ENCODE measurements at regions not wholly inside any gene's neighbourhood (a gene's known extent, or its start where the extent isn't known, plus 50 kb on each side); places are given as distances from the start of the nearest gene placed in this dataset.

DNA sequence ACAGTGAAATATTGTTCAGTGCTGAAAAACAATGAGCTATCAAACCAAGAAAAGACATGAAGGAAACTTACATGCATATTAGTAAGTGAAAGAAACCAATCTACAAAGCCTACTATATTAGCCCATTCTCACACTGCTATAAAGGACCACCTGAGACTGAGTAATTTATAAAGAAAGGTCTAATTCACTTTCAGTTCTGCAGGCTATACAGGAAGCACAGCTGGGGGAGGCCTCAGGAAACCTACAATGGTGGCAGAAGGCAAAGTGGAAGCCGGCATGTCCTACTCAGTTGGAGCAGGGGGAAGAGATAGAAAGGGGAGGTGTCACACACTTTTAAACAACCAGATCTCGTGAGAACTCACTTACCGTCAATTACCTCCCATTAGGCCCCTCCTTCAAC lies 232.1 kb downstream of the TMX3 start:
- H3K9ac ChIP-seq (ENCODE audit: low read depth, low read length, poor library complexity, severe bottlenecking) = no peak overlapping the region
- H2AFZ ChIP-seq (ENCODE audit: low read length) = peak overlapping the region; percentile 76
- no peaks in the 10 kb centered on the region for H3K9me2 ChIP-seq (replicated peaks; ENCODE audit: low read depth, low read length)
- no peaks in the 10 kb centered on the region for H3K27me3 ChIP-seq (ENCODE audit: insufficient read depth, low read length, poor library complexity, severe bottlenecking)
- H3F3A ChIP-seq (ENCODE audit: low read depth) = no peaks in the 10 kb centered on the region
- H3K4me1 ChIP-seq (ENCODE audit: insufficient read depth, low read length, poor library complexity, severe bottlenecking) = no peaks in the 10 kb centered on the region
- no peaks in the 10 kb centered on the region for H3K9me3 ChIP-seq (ENCODE audit: insufficient read depth, low read depth, low read length)
- no peaks in the 10 kb centered on the region for H3K79me2 ChIP-seq (ENCODE audit: insufficient read depth, low read length)
- TF ChIP-seq EZH2phosphoT487 (IDR thresholded peaks at IDR 0.05; ENCODE audit: borderline replicate concordance) = no peak
- TF ChIP-seq, protein P1, sequence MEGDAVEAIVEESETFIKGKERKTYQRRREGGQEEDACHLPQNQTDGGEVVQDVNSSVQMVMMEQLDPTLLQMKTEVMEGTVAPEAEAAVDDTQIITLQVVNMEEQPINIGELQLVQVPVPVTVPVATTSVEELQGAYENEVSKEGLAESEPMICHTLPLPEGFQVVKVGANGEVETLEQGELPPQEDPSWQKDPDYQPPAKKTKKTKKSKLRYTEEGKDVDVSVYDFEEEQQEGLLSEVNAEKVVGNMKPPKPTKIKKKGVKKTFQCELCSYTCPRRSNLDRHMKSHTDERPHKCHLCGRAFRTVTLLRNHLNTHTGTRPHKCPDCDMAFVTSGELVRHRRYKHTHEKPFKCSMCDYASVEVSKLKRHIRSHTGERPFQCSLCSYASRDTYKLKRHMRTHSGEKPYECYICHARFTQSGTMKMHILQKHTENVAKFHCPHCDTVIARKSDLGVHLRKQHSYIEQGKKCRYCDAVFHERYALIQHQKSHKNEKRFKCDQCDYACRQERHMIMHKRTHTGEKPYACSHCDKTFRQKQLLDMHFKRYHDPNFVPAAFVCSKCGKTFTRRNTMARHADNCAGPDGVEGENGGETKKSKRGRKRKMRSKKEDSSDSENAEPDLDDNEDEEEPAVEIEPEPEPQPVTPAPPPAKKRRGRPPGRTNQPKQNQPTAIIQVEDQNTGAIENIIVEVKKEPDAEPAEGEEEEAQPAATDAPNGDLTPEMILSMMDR (conservative IDR thresholded peaks at IDR 0.05; ENCODE audit: low read length) = no peak
- no peak overlapping the region for H3K4me3 ChIP-seq (ENCODE audit: low read length, poor library complexity, severe bottlenecking)
- H3K4me2 ChIP-seq (ENCODE audit: low read depth, low read length, poor library complexity, severe bottlenecking) = no peak overlapping the region
- no peaks in the 10 kb centered on the region for H3K36me3 ChIP-seq (ENCODE audit: insufficient read depth, low read length)
- H4K20me1 ChIP-seq (ENCODE audit: insufficient read depth, low read length, poor library complexity, severe bottlenecking) = no peaks in the 10 kb centered on the region

DNA sequence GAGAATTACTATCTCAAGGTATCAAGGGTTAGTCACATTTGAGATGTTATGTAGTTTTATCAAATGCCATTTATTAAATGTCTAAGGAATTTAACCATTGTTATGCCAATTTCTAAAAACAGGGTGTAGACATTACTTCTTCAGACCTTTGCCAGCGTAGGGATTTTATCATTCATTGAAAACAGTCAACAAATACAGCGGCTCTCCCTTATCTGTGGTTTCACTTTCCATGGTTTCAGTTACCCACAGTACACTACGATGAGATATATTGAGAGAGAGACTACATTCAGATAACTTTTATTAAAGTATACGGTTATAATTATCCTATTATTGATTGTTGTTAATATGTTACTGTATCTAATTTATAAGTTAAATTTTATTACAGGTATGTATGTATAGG lies 234.7 kb downstream of the TMX3 start:
- H2AFZ ChIP-seq (ENCODE audit: low read length) = no peak overlapping the region
- H3K4me1 ChIP-seq (ENCODE audit: insufficient read depth, low read length, poor library complexity, severe bottlenecking) = no peaks in the 10 kb centered on the region
- no peak overlapping the region for H3K9ac ChIP-seq (ENCODE audit: low read depth, low read length, poor library complexity, severe bottlenecking)
- no peaks in the 10 kb centered on the region for H3F3A ChIP-seq (ENCODE audit: low read depth)
- H3K9me2 ChIP-seq (replicated peaks; ENCODE audit: low read depth, low read length) = no peaks in the 10 kb centered on the region
- H3K9me3 ChIP-seq (ENCODE audit: insufficient read depth, low read depth, low read length) = no peaks in the 10 kb centered on the region
- H3K4me2 ChIP-seq (ENCODE audit: low read depth, low read length, poor library complexity, severe bottlenecking) = no peak overlapping the region
- no peak overlapping the region for H3K4me3 ChIP-seq (ENCODE audit: low read length, poor library complexity, severe bottlenecking)
- no peaks in the 10 kb centered on the region for H3K27me3 ChIP-seq (ENCODE audit: insufficient read depth, low read length, poor library complexity, severe bottlenecking)
- TF ChIP-seq, protein P1 (conservative IDR thresholded peaks at IDR 0.05; ENCODE audit: low read length) = no peak
- no peak for TF ChIP-seq EZH2phosphoT487 (IDR thresholded peaks at IDR 0.05; ENCODE audit: borderline replicate concordance)
- no peaks in the 10 kb centered on the region for H4K20me1 ChIP-seq (ENCODE audit: insufficient read depth, low read length, poor library complexity, severe bottlenecking)
- no peaks in the 10 kb centered on the region for H3K79me2 ChIP-seq (ENCODE audit: insufficient read depth, low read length)
- H3K36me3 ChIP-seq (ENCODE audit: insufficient read depth, low read length) = no peaks in the 10 kb centered on the region

DNA sequence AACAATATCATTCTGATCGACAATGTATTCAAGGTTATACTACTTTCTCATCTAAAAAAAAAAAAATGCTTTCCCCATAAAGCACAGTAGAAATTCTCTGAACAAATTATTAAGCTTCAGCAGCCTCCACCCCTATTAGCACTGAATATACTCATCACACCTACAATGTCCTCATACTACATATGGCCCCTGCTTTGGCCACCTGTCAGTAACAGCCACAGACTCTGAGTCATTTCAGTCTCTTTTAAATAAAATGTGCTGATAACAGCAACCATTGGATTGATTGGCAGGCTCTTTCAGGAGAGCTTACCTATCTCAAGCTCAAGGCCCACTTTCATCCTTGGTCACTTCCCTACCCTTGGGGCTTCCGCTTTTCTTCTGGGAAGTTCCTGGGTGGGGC lies 236.7 kb downstream of the TMX3 start:
- H3K9me2 ChIP-seq (replicated peaks; ENCODE audit: low read depth, low read length) = no peaks in the 10 kb centered on the region
- no peaks in the 10 kb centered on the region for H3K9me3 ChIP-seq (ENCODE audit: insufficient read depth, low read depth, low read length)
- H3K36me3 ChIP-seq (ENCODE audit: insufficient read depth, low read length) = no peaks in the 10 kb centered on the region
- H3K4me3 ChIP-seq (ENCODE audit: low read length, poor library complexity, severe bottlenecking) = no peak overlapping the region
- H3K9ac ChIP-seq (ENCODE audit: low read depth, low read length, poor library complexity, severe bottlenecking) = no peak overlapping the region
- H3K4me1 ChIP-seq (ENCODE audit: insufficient read depth, low read length, poor library complexity, severe bottlenecking) = no peaks in the 10 kb centered on the region
- TF ChIP-seq EZH2phosphoT487 (IDR thresholded peaks at IDR 0.05; ENCODE audit: borderline replicate concordance) = no peak
- TF ChIP-seq, protein P1 (conservative IDR thresholded peaks at IDR 0.05; ENCODE audit: low read length) = no peak
- no peaks in the 10 kb centered on the region for H3K79me2 ChIP-seq (ENCODE audit: insufficient read depth, low read length)
- H4K20me1 ChIP-seq (ENCODE audit: insufficient read depth, low read length, poor library complexity, severe bottlenecking) = no peaks in the 10 kb centered on the region
- H3K27me3 ChIP-seq (ENCODE audit: insufficient read depth, low read length, poor library complexity, severe bottlenecking) = no peaks in the 10 kb centered on the region
- no peaks in the 10 kb centered on the region for H3F3A ChIP-seq (ENCODE audit: low read depth)
- H2AFZ ChIP-seq (ENCODE audit: low read length) = no peak overlapping the region
- H3K4me2 ChIP-seq (ENCODE audit: low read depth, low read length, poor library complexity, severe bottlenecking) = no peak overlapping the region
